Fibroblast of the conjunctiva (primary cell): ENCODE measurements at regions not wholly inside any gene's neighbourhood (a gene's known extent, or its start where the extent isn't known, plus 50 kb on each side); places are given as distances from the start of the nearest gene placed in this dataset.
"Not testable (repeated sequence)": the region's sequence is repeated elsewhere in the genome, so short reads cannot be mapped to it uniquely, and the experiment has no call there.

Source experiments
- DNase-seq: peaks from one replicate; pipeline ENCODE4 v3.0.0-alpha.2; 2010; ENCODE audit warnings: low read depth

DNA sequence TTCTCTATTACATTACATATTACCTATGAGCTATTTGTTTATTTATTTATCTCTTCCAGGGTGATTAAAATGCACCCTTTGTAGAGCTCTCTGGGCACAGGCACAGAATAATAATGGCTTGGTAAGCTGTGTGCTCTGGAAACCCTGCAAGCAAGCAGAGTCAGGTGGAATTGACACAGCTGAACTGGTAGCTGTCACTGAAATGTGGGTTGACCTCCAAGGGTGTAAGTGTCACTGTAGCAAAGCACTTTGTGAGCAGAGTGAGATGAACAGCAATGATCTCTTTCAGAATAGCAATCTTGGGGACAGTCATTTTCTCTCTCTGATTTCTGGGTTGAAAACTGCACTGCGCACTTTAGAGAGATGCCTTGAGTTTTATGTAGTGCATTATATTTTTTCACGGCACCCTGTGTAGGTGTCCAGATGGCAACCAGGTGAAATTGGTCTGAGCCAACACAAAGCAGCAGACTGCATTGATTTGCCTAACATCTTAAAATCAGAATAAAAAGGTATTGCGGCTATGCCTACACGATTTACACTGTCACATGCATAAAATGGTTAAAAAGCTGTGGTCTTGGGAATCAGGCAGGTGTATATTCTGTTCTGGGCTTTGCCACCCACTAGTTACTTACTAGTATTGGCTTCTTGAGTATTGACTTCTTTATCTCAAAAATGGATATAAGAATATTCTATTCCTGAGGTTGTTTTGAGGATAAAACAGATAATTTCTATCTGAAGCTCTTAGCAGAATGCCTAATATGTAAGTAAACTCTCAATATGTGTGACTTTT is 450.3 kb downstream of the RAPGEF2 start:
- no peak for DNase-seq

DNA sequence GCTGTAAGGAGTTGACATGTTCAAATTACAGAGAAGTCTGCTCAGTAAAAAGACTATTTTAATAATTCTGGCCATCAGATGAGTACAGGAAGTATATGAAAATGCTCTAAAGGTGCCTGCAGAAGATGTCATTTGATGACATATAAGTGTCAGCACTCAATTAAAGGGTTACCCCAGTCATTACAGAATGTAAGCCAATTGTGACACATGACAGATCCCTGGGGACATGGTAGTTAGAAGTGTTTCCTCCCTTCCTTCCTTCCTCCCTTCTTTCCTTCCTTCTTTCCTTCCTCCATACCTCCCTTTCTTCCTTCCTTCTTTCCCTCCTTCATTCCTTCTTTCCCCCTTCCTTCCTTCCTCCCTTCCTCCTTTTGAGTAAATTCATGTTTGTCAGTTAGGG is 453.0 kb downstream of the RAPGEF2 start:
- DNase-seq: no peak

DNA sequence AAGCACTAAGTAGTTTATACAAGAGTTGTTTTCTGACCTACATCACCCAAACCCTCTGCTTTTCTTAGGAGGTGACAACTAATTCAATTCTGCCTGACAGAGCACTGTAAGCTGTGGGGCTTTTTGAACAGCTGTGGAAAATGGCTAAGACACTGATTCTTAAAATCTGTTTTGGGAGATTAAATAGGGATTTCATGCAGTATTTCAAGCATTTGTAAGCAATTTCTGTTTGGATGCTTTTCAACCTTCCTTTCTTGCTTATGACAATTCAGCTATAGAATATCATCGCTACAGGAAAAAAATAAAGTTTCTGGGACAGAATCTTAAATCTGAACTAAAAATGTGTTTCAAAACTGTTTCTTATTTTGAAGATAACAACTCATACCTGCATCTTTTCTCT is 459.5 kb downstream of the RAPGEF2 start:
- no peak for DNase-seq

DNA sequence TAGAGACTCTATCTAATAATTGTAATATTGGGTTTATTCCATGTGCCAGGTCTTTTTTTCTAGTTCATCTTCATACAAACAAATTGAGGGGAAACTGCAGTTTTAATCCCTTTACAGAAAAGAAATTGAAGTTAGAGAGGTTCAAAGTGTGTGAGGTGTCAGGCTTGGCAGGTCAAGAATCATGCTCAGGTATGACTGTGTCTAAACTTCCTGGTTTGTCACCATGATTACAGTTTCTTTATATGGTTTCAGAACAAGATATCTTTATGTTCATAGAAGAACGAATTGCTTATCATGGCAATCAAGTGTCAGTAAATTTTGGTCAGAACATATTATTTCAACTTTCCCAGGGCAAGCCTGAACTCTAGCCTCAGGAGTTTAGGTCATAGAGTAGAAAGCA is 460.4 kb downstream of the RAPGEF2 start:
- no peak for DNase-seq

DNA sequence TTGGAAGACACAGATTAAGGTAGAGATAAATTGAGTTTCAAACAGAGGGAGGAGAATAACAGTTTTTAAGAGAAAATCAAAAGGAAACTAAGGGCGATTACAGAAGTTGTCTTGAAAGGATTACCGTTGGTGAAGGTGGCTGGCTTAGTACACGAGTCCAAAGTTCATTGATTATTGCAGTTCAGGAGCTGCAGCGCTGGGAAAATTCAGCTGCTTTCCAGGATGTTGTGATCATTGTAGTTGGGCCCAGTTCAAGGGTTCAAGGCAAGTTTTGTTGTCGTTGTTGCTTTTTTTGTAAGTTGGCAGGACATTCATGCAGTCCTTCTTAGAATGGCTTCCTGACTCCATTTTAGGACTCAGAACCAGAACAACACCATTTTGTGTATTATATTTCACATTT is 461.7 kb downstream of the RAPGEF2 start:
- DNase-seq: no peak

DNA sequence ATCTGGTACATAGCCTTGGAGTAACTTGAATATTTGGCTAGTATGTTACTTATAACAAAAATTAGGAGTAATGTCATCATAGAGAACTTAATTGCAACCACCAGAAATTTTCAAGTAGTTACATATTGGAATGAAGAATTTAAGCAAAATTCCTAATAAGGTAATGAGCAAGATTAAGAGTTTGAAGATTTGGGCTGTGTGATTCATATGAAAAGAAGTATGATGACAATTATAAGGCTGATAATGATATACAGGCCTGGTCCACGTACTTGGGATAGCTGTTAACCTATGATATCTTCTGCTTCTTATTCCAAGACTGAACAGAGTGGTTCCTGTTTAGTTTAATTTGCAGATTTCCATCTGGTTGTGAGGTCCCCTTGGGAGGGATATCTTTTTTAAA is 463.9 kb downstream of the RAPGEF2 start:
- no peak for DNase-seq

DNA sequence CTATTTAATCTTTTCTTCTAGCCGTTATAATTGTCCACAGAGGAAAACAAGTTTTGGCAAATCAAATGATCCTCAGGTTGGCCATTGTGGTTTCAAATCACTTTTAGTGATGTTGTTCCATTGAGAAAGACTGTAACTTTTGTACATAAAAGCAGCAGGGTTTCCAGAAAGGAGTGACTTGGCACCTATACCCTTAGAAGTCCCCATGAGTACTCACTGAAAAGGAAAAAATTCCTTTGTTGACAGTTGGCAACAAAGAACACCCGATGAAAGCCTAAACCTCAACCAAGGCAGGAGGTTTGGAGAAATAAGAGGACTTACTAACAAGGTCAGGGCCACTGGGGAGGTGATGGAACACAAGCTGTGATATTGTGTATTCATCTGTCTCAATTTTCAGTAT is 474.4 kb downstream of the RAPGEF2 start:
- no peak for DNase-seq

DNA sequence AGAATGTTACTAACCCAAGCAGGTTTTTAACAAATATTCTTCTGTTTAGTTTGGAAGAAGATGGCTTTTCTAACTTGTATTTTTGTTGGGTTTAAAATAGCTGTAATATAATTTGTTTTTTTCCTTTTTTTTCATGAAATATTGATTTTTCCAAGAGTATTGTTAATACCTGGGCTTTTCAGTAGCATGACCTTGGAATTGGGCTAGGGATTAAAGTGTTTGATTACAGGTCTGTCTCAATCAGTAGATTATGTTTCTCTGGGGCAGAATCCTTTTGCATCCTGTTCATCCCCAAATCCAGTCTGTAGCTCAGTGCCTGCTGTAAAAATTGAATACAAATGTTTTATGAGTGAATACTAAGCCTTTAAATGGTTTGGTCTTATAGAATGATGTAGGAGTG is 479.8 kb downstream of the RAPGEF2 start:
- no peak for DNase-seq

DNA sequence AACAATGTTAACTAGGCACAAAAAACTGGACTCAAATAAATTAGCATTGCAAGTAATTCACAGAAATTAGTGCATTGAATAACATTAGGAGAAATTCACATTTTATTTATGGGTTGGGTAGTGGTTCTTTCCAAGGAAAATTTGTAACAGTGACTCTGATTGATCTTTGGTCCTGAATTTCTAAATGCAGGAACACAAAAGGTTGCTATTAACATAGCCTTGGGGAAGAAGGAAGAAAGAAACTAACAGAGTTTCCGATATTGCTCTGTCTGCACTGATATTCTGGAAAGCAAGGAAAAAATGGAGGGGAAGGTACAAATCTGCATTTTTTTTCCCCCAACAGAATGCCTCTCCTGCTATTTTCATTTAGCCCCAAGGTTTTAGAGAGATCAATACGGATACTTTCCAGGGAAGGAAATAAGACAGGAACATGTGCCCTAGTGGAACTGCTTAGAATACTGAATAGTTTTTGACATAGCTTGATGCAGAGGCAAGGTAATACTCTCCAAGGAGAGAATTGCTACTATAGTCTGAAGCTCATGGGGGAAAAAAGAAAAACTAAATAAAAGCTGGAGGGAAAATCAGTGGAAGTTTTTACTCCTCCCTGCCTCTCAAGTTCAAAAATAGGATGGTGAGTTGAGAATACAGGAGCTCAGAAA is 490.1 kb downstream of the RAPGEF2 start:
- no peak for DNase-seq

DNA sequence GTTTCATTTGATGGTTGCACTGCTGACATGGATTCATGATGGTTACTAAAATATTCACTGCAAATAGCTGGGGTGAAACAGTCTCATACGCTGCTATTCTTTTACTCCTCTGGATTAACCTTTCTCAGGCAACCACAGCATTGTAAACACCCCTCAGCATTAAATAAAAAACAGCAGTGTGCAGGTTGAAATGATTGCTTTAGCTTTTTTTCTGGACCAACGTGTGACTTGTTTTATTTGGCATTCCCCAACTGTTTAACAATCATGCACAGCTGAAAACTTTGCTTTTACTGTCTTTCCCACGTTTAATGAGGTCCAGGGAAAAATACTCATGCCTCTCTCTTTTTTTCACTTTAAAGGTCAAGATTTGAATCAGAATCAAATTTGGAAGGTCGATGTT is 490.8 kb downstream of the RAPGEF2 start:
- no peak for DNase-seq

DNA sequence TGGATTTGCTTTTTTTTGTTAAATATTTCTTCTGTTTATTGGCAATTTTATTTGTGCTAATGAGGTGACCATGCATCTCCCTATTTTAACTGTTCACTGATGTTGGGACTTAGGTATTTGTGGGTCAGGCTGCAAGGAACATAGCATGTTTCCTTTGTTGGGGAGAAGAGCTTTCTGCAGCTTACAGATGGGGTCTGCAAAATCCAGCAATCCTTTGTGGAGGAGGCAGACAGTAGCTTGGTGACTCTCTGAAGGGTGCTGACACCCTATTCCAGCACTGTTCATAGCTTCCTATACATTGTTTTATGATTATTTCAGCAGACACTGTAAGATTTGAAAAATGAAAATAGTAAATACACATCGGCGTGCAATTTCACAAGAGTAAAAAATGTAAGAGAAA is 491.7 kb downstream of the RAPGEF2 start:
- DNase-seq: no peak

DNA sequence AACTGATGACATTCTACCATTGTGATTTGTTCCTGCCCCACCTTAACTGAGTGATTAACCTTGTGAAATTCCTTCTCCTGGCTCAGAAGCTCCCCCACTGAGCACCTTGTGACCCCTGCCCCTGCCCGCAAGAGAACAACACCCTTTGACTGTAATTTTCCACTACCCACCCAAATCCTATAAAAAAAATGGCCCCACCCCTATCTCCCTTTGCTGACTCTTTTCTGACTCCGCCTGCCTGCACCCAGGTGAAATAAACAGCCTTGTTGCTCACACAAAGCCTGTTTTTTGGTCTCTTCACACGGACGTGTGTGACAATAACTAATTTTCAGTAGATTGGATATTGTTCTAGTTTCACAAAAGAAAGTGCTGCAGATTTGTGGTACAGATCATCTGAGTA is 492.2 kb downstream of the RAPGEF2 start:
- DNase-seq: not testable (repeated sequence)

DNA sequence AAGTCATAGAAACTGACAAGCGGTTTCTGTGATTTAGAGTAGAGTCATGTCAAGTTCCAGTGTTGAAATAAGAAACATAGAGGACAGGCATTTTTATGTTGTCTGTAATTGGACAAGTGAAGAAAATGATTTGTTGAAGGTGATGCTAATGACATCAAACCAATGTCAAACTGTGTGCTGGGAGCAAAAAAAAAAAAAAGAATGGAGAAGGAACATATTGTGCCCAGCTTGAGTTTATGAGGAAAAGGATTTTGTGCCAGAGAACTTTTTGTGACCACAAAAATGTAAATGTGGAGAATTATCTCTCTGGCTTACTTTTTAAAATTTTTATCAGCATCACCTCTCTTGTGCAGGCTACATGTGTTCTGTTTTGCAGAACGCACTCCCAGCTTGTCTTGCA is 495.7 kb downstream of the RAPGEF2 start:
- no peak for DNase-seq

DNA sequence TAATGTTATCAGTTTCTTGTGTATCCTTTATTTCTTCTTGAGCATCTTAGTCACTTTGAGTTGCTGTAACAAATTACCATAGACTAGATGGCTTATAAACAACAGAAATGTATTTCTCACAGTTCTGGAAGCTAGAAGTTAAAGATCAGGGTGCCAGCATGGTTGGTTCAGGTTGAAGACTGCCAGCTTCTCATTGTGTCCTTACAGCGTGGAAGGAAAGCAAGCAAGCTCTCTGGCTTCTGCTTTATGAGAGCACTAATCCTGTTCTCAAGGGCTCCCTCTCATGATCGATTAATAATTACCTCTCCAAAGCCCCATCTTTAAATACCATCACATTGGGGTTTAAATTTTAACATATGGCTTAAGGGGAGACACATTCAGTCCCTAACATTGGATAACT is 497.2 kb downstream of the RAPGEF2 start:
- DNase-seq: no peak

DNA sequence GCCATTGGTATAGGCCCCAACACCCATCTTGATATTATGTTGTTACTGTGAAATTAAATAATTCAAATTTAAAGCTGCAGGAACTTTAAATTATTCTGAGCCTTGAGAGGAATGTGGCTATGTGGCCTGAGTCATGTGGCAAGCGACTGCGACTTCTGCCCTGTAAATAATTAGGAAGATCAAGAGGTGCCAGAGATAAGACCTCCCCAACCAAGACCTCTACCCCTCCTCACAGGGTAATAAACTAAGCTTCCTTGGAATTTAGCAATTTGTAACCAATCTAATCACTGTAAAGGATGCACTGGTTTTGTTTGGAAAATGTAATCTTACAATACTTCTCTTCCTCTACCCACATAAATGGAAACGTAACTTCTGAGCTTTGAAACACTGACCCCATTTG is 501.9 kb downstream of the RAPGEF2 start:
- DNase-seq: no peak

DNA sequence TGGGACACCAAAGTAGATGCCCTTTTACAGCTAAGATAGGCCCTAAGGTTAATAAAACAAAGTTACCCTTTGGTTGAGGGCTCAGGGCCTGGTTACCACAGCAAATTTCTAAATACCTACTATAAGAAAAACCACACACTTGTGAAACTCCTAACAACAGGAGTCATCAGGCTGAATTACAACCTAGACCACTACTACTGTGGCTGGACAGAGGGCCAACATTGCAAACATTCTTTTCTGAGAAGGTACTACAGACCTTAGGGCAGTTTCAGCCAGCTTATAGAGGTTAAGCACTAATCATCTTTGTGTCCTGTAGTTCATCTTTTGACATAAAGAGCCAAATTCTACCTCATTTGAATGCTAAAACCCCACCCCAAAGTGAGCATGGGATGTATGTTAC is 504.0 kb downstream of the RAPGEF2 start:
- no peak for DNase-seq

DNA sequence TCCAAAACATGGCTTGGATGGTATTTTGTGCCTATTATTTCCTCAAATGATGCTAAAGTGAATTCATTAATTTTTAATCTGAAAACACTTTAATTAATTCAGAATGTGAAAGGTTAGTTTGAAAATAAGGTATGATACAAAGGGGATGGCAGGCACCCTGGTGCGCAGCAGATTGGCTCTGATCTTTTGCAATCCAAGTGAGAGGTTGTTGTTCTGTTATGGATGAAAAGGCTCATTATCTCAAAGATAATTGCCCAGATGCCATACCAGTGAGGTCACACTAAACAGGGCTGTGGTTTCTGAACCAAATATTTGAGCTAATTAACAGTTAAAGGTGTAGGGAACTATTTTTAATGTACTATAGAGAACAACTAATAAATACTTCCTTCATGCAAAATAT is 504.9 kb downstream of the RAPGEF2 start:
- DNase-seq: no peak

DNA sequence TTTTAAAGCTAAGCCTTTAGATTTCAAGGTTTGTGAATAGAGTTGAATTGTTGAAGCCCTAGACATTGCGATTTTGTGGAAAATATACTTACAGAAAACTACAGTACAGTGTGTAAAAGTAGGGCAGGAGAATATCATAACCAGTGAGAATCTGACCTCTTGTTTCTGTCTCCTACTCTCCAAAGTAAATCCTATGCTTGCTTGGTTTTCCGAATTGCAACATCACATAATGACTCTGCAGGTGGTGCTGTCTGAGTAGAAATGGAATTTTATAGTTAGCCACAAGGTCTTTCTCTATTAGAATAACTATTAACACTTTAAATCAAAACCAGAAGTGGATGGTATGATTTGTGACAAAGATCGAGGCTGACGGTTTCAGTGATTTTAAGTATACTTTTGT is 505.6 kb downstream of the RAPGEF2 start:
- DNase-seq: no peak

DNA sequence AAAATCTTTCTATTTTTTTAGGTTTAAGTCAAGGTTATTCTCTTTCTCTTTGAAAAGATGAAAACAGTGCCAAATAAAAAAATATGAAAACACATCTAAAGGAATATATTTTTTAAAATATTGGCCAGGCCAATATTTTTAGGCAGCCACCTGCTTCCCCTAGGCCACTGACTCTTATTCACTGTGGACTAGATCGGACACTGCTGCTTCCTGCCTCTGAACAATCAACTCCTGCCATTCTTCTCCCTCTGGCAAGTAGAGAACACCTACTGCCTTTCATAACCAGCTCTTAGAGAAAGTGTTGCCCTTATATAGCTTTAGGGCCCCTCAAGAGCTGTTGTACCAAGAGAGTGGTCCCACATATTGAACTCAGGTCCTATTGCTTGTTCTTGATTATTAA is 529.2 kb downstream of the RAPGEF2 start:
- DNase-seq: no peak

DNA sequence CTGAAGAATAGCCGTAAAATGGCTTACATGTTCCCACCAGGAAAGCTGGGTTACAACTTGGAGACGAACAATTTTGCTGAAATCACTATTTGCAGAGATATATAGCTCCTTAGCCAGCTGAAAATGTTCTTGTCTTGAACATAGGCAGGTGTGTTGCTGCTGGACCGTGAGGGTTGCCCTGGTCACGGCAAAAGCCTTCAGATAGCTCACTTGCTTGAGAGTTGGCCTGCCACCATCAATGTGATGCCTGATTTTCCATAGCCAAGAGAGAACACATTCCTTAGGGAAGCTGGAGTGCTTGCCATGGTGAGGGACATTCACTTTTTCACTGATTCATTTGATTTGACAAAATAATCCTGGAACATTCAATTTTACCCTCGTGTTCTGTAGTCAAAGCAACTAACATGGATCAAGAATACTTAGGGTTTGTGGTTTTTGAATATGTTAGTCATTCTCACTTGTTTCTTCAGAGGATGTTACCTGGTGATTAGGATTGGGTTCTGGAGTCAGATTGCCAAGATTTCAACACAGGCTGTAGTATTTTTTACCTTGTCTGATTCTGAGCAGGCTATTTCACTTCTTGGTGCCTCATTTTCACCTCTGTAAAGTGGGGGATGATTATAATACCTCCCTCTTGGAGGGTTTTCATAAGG is 536.9 kb downstream of the RAPGEF2 start:
- DNase-seq: no peak

DNA sequence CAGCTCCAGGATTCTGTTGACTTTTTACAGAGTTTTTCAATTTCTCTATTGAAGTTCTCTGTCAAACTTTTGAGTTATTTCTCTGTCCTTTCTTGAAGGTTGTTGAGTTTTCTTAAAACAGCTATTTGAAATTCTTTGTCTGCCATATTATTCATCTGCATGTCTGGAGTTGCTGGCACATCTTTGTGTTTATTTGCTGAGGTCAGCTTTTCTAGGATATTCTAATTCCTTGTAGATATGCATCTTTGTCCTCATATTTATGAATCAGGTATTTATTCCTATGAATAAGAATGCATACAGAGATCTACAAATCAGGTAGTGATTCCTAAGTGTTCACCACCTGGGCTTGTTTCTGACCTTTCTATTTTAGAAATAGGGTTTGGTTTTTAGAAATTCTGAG is 546.4 kb downstream of the RAPGEF2 start:
- DNase-seq: no peak

DNA sequence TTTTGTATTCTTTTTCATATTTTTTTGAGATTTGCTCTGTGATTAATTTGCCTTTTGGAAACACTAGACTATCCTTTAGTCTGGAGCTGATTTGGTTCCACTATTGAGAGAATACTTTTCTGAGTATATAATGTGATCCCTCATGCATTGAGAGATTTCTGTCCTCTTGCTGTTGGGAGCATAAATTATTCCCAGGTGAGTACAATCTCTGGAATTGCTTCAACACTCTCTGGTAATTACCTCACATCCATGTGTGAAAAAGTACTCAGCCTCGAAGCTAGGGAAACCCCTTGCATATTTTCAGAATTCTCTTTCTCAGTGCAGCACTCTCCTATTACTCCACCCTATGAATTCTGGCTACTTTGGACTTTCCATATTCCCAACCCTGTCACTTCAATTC is 550.0 kb downstream of the RAPGEF2 start:
- DNase-seq: no peak

DNA sequence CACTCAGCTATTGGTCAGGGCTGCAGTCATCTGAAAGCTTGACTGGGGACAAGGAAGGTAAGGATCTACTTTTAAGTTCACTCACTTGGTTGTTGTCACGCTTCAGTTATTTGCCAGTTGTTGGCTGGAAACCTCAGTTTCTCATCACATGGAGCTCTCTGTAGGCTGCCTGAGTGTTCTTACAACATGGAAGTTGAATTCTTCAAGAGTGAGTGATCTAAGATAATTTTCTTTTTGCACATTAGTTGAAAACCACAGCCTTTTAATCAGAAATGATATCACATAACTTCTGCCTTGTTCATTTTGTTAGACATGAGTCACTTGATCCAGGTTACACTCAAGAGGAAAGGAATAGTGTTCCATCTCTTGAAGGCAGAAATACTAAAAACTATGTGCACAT is 552.7 kb downstream of the RAPGEF2 start:
- DNase-seq: no peak

DNA sequence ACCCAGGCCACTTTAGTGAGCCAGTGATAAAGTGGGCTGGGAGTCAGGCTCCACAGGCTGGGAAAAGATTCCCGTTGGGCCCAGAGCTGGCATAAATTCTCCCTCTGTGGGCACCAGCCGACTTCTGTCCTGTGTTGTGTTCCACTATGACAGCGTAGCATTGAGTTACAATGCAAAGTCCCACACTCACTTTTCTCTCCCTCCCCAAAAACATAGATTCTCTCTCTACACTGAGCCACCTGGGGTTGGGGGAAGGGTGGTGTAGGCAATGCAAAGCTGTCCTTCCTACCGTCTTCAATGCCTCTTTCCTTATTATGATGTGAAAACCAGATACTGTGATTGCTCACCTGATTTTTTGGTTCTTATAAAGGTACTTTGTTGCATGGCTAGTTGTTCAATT is 566.2 kb downstream of the RAPGEF2 start:
- DNase-seq: no peak
